WERI-Rb-1 (cell line): ENCODE measurements at regions not wholly inside any gene's neighbourhood (a gene's known extent, or its start where the extent isn't known, plus 50 kb on each side); places are given as distances from the start of the nearest gene placed in this dataset.

Experiments used
- DNase-seq: peaks from one replicate; pipeline ENCODE4 v3.0.0-alpha.2; 2020
- H3K27ac ChIP-seq: fragments of 250-450 bp; sonication (Bioruptor Pico); 2 replicates; pipeline ENCODE4 v1.5.1; 2020; ENCODE audit warnings: mild to moderate bottlenecking, moderate library complexity
- H3K27me3 ChIP-seq: fragments of 250-450 bp; sonication (Bioruptor Pico); 2 replicates; pipeline ENCODE4 v1.5.1; 2021; ENCODE audit warnings: mild to moderate bottlenecking, low read depth, moderate library complexity; ENCODE audit not compliant: insufficient read depth, severe bottlenecking
- H3K36me3 ChIP-seq: fragments of 250-450 bp; sonication (Bioruptor Pico); 2 replicates; pipeline ENCODE4 v1.5.1; 2020; ENCODE audit warnings: mild to moderate bottlenecking, moderate library complexity
- H3K4me3 ChIP-seq: 2 replicates; pipeline ENCODE4 v1.5.1; 2011; ENCODE audit warnings: low read depth, mild to moderate bottlenecking, control low read depth, low read length
- H3K9me3 ChIP-seq: fragments of 250-450 bp; sonication (Bioruptor Pico); 2 replicates; pipeline ENCODE4 v1.5.1; 2021; ENCODE audit warnings: mild to moderate bottlenecking, moderate library complexity; ENCODE audit not compliant: severe bottlenecking
- CTCF ChIP-seq: IDR thresholded peaks from 2 replicates; pipeline ENCODE4 v1.5.1; 2011; ENCODE audit warnings: low read depth, mild to moderate bottlenecking, control low read depth, inconsistent platforms, low read length

- no peak overlapping the region for H3K4me3 ChIP-seq
- H3K36me3 ChIP-seq: no peaks in the 10 kb centered on the region
- DNase-seq: no peak
- H3K9me3 ChIP-seq: no peaks in the 10 kb centered on the region
- TF ChIP-seq CTCF: no peak
- no peak overlapping the region for H3K27ac ChIP-seq
- no peaks in the 10 kb centered on the region for H3K27me3 ChIP-seq
Observed at GRCh38 chr18:76179257-76179656, 315.8 kb downstream of the ZNF516 start.

GRCh38 chr18:76177160-76177559, 317.9 kb downstream of the ZNF516 start:
- no peak for TF ChIP-seq CTCF
- H3K9me3 ChIP-seq: no peaks in the 10 kb centered on the region
- H3K27me3 ChIP-seq: no peaks in the 10 kb centered on the region
- no peak overlapping the region for H3K27ac ChIP-seq
- H3K4me3 ChIP-seq: no peak overlapping the region
- no peak for DNase-seq
- H3K36me3 ChIP-seq: no peaks in the 10 kb centered on the region

- TF ChIP-seq CTCF: no peak
- no peak for DNase-seq
- no peaks in the 10 kb centered on the region for H3K27me3 ChIP-seq
Observed at GRCh38 chr18:76174451-76174850, 320.6 kb downstream of the ZNF516 start.

GRCh38 chr18:76169733-76170132, 325.3 kb downstream of the ZNF516 start:
- no peaks in the 10 kb centered on the region for H3K27me3 ChIP-seq
- H3K27ac ChIP-seq: no peak overlapping the region
- H3K4me3 ChIP-seq: no peak overlapping the region
- DNase-seq: no peak
- peak; percentile 20; the same call in 1 of the 2 replicates for TF ChIP-seq CTCF
- no peaks in the 10 kb centered on the region for H3K9me3 ChIP-seq
- no peaks in the 10 kb centered on the region for H3K36me3 ChIP-seq

More at GRCh38 chr18:76174451-76174850, 320.6 kb downstream of the ZNF516 start:
- Histone ChIP-seq H3K36me3 (no peaks in the 10 kb centered on the region), H3K27ac (no peak overlapping the region), H3K9me3 (no peaks in the 10 kb centered on the region), H3K4me3 (no peak overlapping the region)

GRCh38 chr18:76167845-76168621, 327.0 kb downstream of the ZNF516 start:
- Histone ChIP-seq H3K9me3 (no peaks in the 10 kb centered on the region), H3K27me3 (no peaks in the 10 kb centered on the region), H3K27ac (no peak overlapping the region), H3K36me3 (no peaks in the 10 kb centered on the region), H3K4me3 (no peak overlapping the region)
- DNase-seq: no peak
- no peak for TF ChIP-seq CTCF

GRCh38 chr18:76167410-76167809, 327.6 kb downstream of the ZNF516 start:
- Histone ChIP-seq H3K9me3 (no peaks in the 10 kb centered on the region), H3K4me3 (no peak overlapping the region), H3K27ac (no peak overlapping the region), H3K27me3 (no peaks in the 10 kb centered on the region), H3K36me3 (no peaks in the 10 kb centered on the region)
- no peak for DNase-seq
- no peak for TF ChIP-seq CTCF
